Uterus (tissue), 3 donors: ENCODE measurements at regions not wholly inside any gene's neighbourhood (a gene's known extent, or its start where the extent isn't known, plus 50 kb on each side); places are given as distances from the start of the nearest gene placed in this dataset.

Experiments
- DNase-seq, 2 donors: peaks; one replicate each; pipeline ENCODE4 v3.0.0-alpha.2; 2019 to 2020
- H3K27ac ChIP-seq, 2 donors: fragments of 200-600 bp; sonication (generic); 1 replicate in 1 of 2; 2 replicates in 1 of 2; pipeline ENCODE4 v1.5.1; 2016 to 2018
- H3K27me3 ChIP-seq, 2 donors: fragments of 200-600 bp; sonication (generic); one replicate each; pipeline ENCODE4 v1.5.1; 2018 to 2019; ENCODE audit warnings: control low read depth in 1 of 2
- H3K36me3 ChIP-seq, 2 donors: fragments of 200-600 bp; sonication (generic); one replicate each; pipeline ENCODE4 v1.5.1; 2019; ENCODE audit warnings: control low read depth in 1 of 2
- H3K4me1 ChIP-seq, 2 donors: fragments of 200-600 bp; sonication (generic); one replicate each; pipeline ENCODE4 v1.5.1; 2018 to 2019; ENCODE audit warnings: control low read depth in 1 of 2
- H3K4me3 ChIP-seq, 2 donors: fragments of 200-600 bp; sonication (generic); 1 replicate in 1 of 2; 2 replicates in 1 of 2; pipeline ENCODE4 v1.5.1; 2018 to 2019; ENCODE audit warnings: mild to moderate bottlenecking in 1 of 2
- H3K9me3 ChIP-seq, 2 donors: fragments of 200-600 bp; sonication (generic); one replicate each; pipeline ENCODE4 v1.5.1; 2019; ENCODE audit warnings: control low read depth in 1 of 2
- POLR2A ChIP-seq, 2 donors: fragments of 450-650 bp; IDR thresholded peaks; one replicate each; pipeline ENCODE4 v1.6.1; 2016; ENCODE audit warnings: antibody characterized with exemption in 2 of 2, mild to moderate bottlenecking in 1 of 2, moderate library complexity in 1 of 2
- intact Hi-C: fragments of 100-400 bp; cut with DNase I; formaldehyde crosslinking; loops from one replicate; pipeline ENCODE4 v1.15.1; 2023; ENCODE audit warnings: low total_unique reads
- TF ChIP-seq, protein P1 (sequence below), 4 experiments: fragments of 200-600 bp in 2 of 4; fragments of 450-650 bp in 2 of 4; sonication (generic) in 2 of 4; IDR thresholded peaks; one replicate each; pipeline ENCODE4 v1.5.1; 2016 to 2019; ENCODE audit warnings: antibody characterized with exemption in 4 of 4, mild to moderate bottlenecking in 2 of 4, moderate library complexity in 1 of 4
- donor health status: DM: yes; HTN: yes; CAD: no.

- Histone ChIP-seq H3K9me3 (no peaks in the 10 kb centered on the region), H3K4me1 (no peaks in the 10 kb centered on the region), H3K27ac (no peak overlapping the region), H3K36me3 (no peaks in the 10 kb centered on the region), H3K27me3 (no peaks in the 10 kb centered on the region), H3K4me3 (no peak overlapping the region)
- intact Hi-C loops, result no loop called here
- no peak for DNase-seq
- no peak for TF ChIP-seq POLR2A (IDR thresholded peaks at IDR 0.05)
- TF ChIP-seq, protein P1, sequence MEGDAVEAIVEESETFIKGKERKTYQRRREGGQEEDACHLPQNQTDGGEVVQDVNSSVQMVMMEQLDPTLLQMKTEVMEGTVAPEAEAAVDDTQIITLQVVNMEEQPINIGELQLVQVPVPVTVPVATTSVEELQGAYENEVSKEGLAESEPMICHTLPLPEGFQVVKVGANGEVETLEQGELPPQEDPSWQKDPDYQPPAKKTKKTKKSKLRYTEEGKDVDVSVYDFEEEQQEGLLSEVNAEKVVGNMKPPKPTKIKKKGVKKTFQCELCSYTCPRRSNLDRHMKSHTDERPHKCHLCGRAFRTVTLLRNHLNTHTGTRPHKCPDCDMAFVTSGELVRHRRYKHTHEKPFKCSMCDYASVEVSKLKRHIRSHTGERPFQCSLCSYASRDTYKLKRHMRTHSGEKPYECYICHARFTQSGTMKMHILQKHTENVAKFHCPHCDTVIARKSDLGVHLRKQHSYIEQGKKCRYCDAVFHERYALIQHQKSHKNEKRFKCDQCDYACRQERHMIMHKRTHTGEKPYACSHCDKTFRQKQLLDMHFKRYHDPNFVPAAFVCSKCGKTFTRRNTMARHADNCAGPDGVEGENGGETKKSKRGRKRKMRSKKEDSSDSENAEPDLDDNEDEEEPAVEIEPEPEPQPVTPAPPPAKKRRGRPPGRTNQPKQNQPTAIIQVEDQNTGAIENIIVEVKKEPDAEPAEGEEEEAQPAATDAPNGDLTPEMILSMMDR (IDR thresholded peaks at IDR 0.05), result no peak
These were observed 173.9 kb downstream of the ANAPC1 start for GRCh38 chr2:111710085-111710484.

DNA sequence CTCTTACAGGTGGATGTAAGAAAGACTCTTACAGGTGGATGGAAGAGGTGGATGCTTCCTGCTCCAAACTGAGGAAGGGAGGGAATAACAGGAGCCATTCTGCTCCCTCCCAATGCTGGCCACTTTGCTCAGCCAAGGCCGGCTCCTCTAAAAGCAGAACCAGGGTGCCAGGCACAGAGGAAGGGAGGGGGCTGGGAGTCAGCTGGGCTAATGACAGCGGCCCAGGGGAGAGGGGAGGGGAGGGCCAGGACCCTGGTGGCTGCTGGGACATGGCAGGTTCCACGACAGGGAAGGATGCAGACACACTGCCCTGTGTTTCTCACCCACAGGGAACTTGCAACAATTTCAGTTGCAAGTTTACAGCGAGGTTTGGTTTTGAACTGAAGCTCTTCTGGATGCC lies 173.4 kb downstream of the ANAPC1 start:
- intact Hi-C loops, result no loop called here
- TF ChIP-seq, protein P1 (IDR thresholded peaks at IDR 0.05), result no peak
- no peak for TF ChIP-seq POLR2A (IDR thresholded peaks at IDR 0.05)
- DNase-seq, result no peak
- Histone ChIP-seq H3K4me1 (no peaks in the 10 kb centered on the region), H3K27me3 (no peaks in the 10 kb centered on the region), H3K36me3 (no peaks in the 10 kb centered on the region), H3K9me3 (no peaks in the 10 kb centered on the region), H3K27ac (no peak overlapping the region), H3K4me3 (no peak overlapping the region)

DNA sequence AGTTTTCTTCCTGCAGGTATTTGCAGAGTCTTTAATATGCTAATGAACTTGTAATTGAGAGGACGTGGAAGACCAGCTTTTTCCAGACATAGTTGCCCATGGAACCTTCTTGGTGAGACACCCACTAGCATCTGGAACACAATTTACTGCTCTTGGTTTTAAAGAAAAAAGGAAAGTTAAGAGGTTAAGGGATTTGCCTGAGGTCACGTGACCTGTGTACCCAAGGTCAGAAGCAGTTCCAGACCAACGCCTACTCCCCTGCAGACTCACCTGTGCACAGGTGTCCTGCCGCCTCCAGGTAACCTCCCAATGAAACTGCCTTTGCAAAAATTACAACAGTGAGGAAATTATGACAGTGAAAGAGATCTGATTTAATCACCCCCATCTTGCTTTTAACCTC lies 172.7 kb downstream of the ANAPC1 start:
- Histone ChIP-seq H3K27ac (no peak overlapping the region), H3K9me3 (no peaks in the 10 kb centered on the region), H3K4me3 (no peak overlapping the region), H3K4me1 (no peaks in the 10 kb centered on the region), H3K36me3 (no peaks in the 10 kb centered on the region), H3K27me3 (no peaks in the 10 kb centered on the region)
- DNase-seq, result no peak
- no peak for TF ChIP-seq POLR2A (IDR thresholded peaks at IDR 0.05)
- TF ChIP-seq, protein P1 (IDR thresholded peaks at IDR 0.05), result no peak
- intact Hi-C loops, result no loop called here

GRCh38 chr2:111712361-111712760 lies 171.6 kb downstream of the ANAPC1 start:
- Histone ChIP-seq H3K4me3 (no peak overlapping the region), H3K27me3 (no peaks in the 10 kb centered on the region), H3K4me1 (no peaks in the 10 kb centered on the region), H3K36me3 (no peaks in the 10 kb centered on the region), H3K9me3 (no peaks in the 10 kb centered on the region), H3K27ac (no peak overlapping the region)
- intact Hi-C loops, result no loop called here
- DNase-seq, result no peak
- TF ChIP-seq POLR2A (IDR thresholded peaks at IDR 0.05), result no peak
- TF ChIP-seq, protein P1 (IDR thresholded peaks at IDR 0.05), result no peak

- intact Hi-C loops, result no loop called here
- TF ChIP-seq, protein P1 (IDR thresholded peaks at IDR 0.05), result no peak
- TF ChIP-seq POLR2A (IDR thresholded peaks at IDR 0.05), result no peak
- H3K9me3 ChIP-seq, result no peaks in the 10 kb centered on the region
- H3K4me1 ChIP-seq, result no peaks in the 10 kb centered on the region
- no peak overlapping the region for H3K4me3 ChIP-seq
- H3K27me3 ChIP-seq, result no peaks in the 10 kb centered on the region
- DNase-seq, result no peak
- no peaks in the 10 kb centered on the region for H3K36me3 ChIP-seq
- no peak overlapping the region for H3K27ac ChIP-seq
These were observed 171.0 kb downstream of the ANAPC1 start for GRCh38 chr2:111712940-111713515.
